ENCODE measurements at regions not wholly inside any gene's neighbourhood (a gene's known extent, or its start where the extent isn't known, plus 50 kb on each side); places are given as distances from the start of the nearest gene placed in this dataset.
"Not testable (repeated sequence)": the region's sequence is repeated elsewhere in the genome, so short reads cannot be mapped to it uniquely, and the experiment has no call there.

DNA sequence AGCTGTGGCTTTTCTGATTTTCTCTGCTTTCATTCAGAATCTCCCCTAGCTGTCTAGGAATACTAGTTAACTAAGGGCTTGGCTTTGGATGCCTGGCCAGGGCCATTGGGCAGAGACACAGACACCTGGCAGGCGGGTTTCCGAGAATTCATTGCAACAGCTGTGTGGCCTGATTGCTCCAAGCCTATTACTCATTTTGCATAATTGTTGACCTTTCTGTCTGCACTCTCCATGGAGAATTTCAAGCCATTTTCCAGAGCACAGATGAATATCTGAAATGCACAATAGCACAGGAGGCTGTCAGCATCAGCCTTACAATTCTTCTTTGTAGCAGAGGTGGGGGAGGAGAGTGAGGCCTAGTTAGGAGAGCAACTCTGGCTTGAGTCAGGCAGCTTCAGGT lies 310.5 kb downstream of the DMAC1 start:
- Histone ChIP-seq H3K36me3 (ENCODE audit: control insufficient read depth in 2 of 2, insufficient read depth in 1 of 2, low read length in 2 of 2) (no peaks in the 10 kb centered on the region), H3K9me3 (ENCODE audit: control insufficient read depth, insufficient read depth, low read depth, low read length) (no peaks in the 10 kb centered on the region), H3K27ac (ENCODE audit: extremely low read depth, low read depth, low read length) (no peak overlapping the region), H3K4me3 (ENCODE audit: low read depth, low read length) (no peak overlapping the region), H3K4me1 (ENCODE audit: control insufficient read depth, insufficient read depth, low read length) (no peaks in the 10 kb centered on the region)
- CTCF ChIA-PET = no interaction called here
- no peak for TF ChIP-seq ZNF600 (tag by site-specific recombination; IDR thresholded peaks at IDR 0.05)
- no peak for TF ChIP-seq ZEB2 (tag by site-specific recombination; IDR thresholded peaks at IDR 0.05)
- no peak for TF ChIP-seq ZBTB7A (tag by site-specific recombination; IDR thresholded peaks at IDR 0.05; ENCODE audit: low read depth)
- no peak for TF ChIP-seq ZNF114 (tag by site-specific recombination; IDR thresholded peaks at IDR 0.05)
- TF ChIP-seq ZNF404 (tag by site-specific recombination; IDR thresholded peaks at IDR 0.05) = no peak
- no peak for TF ChIP-seq ZNF792 (tag by site-specific recombination; IDR thresholded peaks at IDR 0.05)
- TF ChIP-seq ZNF510 (tag by site-specific recombination; IDR thresholded peaks at IDR 0.05; ENCODE audit: insufficient replicate concordance) = no peak
- no peak for TF ChIP-seq ZNF571 (tag by site-specific recombination; IDR thresholded peaks at IDR 0.05)
- TF ChIP-seq WT1 (tag by site-specific recombination; IDR thresholded peaks at IDR 0.05) = no peak
- TF ChIP-seq, protein P1, sequence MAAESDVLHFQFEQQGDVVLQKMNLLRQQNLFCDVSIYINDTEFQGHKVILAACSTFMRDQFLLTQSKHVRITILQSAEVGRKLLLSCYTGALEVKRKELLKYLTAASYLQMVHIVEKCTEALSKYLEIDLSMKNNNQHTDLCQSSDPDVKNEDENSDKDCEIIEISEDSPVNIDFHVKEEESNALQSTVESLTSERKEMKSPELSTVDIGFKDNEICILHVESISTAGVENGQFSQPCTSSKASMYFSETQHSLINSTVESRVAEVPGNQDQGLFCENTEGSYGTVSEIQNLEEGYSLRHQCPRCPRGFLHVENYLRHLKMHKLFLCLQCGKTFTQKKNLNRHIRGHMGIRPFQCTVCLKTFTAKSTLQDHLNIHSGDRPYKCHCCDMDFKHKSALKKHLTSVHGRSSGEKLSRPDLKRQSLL (tag by site-specific recombination; IDR thresholded peaks at IDR 0.05) = no peak
- no peak for TF ChIP-seq ZNF24 (tag by site-specific recombination; IDR thresholded peaks at IDR 0.05)
- TF ChIP-seq, protein P2, sequence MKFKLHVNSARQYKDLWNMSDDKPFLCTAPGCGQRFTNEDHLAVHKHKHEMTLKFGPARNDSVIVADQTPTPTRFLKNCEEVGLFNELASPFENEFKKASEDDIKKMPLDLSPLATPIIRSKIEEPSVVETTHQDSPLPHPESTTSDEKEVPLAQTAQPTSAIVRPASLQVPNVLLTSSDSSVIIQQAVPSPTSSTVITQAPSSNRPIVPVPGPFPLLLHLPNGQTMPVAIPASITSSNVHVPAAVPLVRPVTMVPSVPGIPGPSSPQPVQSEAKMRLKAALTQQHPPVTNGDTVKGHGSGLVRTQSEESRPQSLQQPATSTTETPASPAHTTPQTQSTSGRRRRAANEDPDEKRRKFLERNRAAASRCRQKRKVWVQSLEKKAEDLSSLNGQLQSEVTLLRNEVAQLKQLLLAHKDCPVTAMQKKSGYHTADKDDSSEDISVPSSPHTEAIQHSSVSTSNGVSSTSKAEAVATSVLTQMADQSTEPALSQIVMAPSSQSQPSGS (tag by site-specific recombination; IDR thresholded peaks at IDR 0.05; ENCODE audit: low read depth) = no peak
- TF ChIP-seq ZNF501 (tag by site-specific recombination; IDR thresholded peaks at IDR 0.05) = no peak
- POLR2A ChIA-PET = no interaction called here

DNA sequence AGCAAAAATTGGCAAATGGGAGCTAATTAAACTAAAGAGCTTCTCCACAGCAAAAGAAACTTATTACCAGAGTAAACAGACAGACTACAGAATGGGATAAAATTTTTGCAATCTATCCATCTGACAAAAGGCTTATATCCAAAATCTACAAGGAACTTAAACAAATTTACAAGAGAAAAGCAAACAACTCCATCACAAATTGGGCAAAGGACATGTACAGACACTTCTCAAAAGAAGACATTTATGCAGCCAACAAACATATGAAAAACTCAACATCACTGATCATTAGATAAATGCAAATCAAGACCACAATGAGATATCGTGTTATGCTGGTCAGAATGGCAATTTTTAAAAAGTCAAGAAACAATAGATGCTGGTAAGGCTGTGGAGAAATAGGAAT lies 315.6 kb downstream of the DMAC1 start:
- H3K4me1 ChIP-seq (ENCODE audit: control insufficient read depth, insufficient read depth, low read length); H3K36me3 ChIP-seq (ENCODE audit: control insufficient read depth in 2 of 2, insufficient read depth in 1 of 2, low read length in 2 of 2); H3K4me3 ChIP-seq (ENCODE audit: low read depth, low read length); POLR2A ChIA-PET; H3K9me3 ChIP-seq (ENCODE audit: control insufficient read depth, insufficient read depth, low read depth, low read length); CTCF ChIA-PET; H3K27ac ChIP-seq (ENCODE audit: extremely low read depth, low read depth, low read length): not testable (repeated sequence)

DNA sequence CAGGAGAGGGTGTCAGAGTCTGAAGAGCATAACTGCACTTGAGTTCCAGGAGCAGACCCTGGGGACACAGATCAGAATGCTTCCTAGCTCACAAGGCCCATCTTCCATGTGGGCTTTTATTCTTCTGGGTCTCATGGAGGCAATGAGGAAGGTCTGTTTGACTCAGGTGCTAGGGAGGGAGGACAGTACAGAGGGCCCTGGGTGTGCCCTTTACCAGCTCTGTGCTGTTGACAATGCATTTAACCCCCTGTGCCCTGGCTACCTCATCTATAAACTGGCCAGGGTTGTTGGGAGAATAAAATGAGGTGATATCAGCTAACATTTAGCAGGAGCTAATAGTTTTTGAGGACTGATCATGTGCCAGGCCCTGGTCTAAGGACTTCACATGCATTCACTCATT lies 318.0 kb downstream of the DMAC1 start:
- TF ChIP-seq, protein P3, sequence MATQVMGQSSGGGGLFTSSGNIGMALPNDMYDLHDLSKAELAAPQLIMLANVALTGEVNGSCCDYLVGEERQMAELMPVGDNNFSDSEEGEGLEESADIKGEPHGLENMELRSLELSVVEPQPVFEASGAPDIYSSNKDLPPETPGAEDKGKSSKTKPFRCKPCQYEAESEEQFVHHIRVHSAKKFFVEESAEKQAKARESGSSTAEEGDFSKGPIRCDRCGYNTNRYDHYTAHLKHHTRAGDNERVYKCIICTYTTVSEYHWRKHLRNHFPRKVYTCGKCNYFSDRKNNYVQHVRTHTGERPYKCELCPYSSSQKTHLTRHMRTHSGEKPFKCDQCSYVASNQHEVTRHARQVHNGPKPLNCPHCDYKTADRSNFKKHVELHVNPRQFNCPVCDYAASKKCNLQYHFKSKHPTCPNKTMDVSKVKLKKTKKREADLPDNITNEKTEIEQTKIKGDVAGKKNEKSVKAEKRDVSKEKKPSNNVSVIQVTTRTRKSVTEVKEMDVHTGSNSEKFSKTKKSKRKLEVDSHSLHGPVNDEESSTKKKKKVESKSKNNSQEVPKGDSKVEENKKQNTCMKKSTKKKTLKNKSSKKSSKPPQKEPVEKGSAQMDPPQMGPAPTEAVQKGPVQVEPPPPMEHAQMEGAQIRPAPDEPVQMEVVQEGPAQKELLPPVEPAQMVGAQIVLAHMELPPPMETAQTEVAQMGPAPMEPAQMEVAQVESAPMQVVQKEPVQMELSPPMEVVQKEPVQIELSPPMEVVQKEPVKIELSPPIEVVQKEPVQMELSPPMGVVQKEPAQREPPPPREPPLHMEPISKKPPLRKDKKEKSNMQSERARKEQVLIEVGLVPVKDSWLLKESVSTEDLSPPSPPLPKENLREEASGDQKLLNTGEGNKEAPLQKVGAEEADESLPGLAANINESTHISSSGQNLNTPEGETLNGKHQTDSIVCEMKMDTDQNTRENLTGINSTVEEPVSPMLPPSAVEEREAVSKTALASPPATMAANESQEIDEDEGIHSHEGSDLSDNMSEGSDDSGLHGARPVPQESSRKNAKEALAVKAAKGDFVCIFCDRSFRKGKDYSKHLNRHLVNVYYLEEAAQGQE (tag by site-specific recombination; IDR thresholded peaks at IDR 0.05) = no peak
- TF ChIP-seq ZNF140 (tag by site-specific recombination; IDR thresholded peaks at IDR 0.05) = no peak
- TF ChIP-seq, protein P4, sequence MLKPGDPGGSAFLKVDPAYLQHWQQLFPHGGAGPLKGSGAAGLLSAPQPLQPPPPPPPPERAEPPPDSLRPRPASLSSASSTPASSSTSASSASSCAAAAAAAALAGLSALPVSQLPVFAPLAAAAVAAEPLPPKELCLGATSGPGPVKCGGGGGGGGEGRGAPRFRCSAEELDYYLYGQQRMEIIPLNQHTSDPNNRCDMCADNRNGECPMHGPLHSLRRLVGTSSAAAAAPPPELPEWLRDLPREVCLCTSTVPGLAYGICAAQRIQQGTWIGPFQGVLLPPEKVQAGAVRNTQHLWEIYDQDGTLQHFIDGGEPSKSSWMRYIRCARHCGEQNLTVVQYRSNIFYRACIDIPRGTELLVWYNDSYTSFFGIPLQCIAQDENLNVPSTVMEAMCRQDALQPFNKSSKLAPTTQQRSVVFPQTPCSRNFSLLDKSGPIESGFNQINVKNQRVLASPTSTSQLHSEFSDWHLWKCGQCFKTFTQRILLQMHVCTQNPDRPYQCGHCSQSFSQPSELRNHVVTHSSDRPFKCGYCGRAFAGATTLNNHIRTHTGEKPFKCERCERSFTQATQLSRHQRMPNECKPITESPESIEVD (tag by site-specific recombination; IDR thresholded peaks at IDR 0.05) = no peak
- CTCF ChIA-PET = interaction anchor here (1.2 kb wide), 1 partner anchor 17 kb away, joined by 3 read pairs; no protein-coding TSS in a partner anchor
- Histone ChIP-seq H3K36me3 (ENCODE audit: control insufficient read depth in 2 of 2, insufficient read depth in 1 of 2, low read length in 2 of 2) (no peaks in the 10 kb centered on the region), H3K9me3 (ENCODE audit: control insufficient read depth, insufficient read depth, low read depth, low read length) (no peaks in the 10 kb centered on the region), H3K4me3 (ENCODE audit: low read depth, low read length) (no peak overlapping the region), H3K27ac (ENCODE audit: extremely low read depth, low read depth, low read length) (no peak overlapping the region), H3K4me1 (ENCODE audit: control insufficient read depth, insufficient read depth, low read length) (no peaks in the 10 kb centered on the region)
- POLR2A ChIA-PET = no interaction called here

Measured in HEK293 (cell line).